ENCODE measurements at regions not wholly inside any gene's neighbourhood (a gene's known extent, or its start where the extent isn't known, plus 50 kb on each side); places are given as distances from the start of the nearest gene placed in this dataset.

- Histone ChIP-seq H2AK5ac (ENCODE audit: insufficient read length, low read length) (no peak overlapping the region), H3K27me3 (ENCODE audit: insufficient read depth, low read length) (no peaks in the 10 kb centered on the region; the same call in 1 of the 2 replicates), H3K27ac (ENCODE audit: insufficient read length, low read depth, low read length) (no peak overlapping the region), H2BK5ac (ENCODE audit: insufficient read length, low read length) (no peak overlapping the region), H2BK12ac (ENCODE audit: insufficient read length, low read depth, low read length) (no peak overlapping the region), H3K23ac (ENCODE audit: insufficient read length, low read depth, low read length) (no peak overlapping the region), H3K4ac (ENCODE audit: low read depth, low read length) (no peak overlapping the region), H4K20me1 (ENCODE audit: control insufficient read depth, insufficient read depth, insufficient read length) (no peaks in the 10 kb centered on the region), H4K5ac (ENCODE audit: insufficient read length, low read depth, low read length) (no peak overlapping the region), H3T11ph (ENCODE audit: low read length) (no peak overlapping the region), H4K91ac (ENCODE audit: insufficient read length, low read depth, low read length) (no peak overlapping the region), H3K56ac (ENCODE audit: insufficient read length, low read depth, low read length) (no peak overlapping the region), H2BK120ac (ENCODE audit: low read depth, low read length, poor library complexity, severe bottlenecking) (no peak overlapping the region), H3K4me2 (ENCODE audit: insufficient read depth, insufficient read length, low read length) (peak overlapping the region; percentile 31), H3K14ac (ENCODE audit: insufficient read depth, low read length) (no peak overlapping the region), H3K4me1 (ENCODE audit: insufficient read depth, low read length) (no peaks in the 10 kb centered on the region; the same call in 1 of the 2 replicates), H3K18ac (ENCODE audit: insufficient read length, low read depth, low read length) (no peak overlapping the region), H3K23me2 (ENCODE audit: insufficient read length, low read depth, low read length, poor library complexity, severe bottlenecking) (peaks cover 2% of the 10 kb centered on the region), H2BK20ac (ENCODE audit: low read depth, low read length, poor library complexity, severe bottlenecking) (no peak overlapping the region), H3K9me3 (ENCODE audit: control insufficient read depth, low read depth, low read length) (no peaks in the 10 kb centered on the region), H2BK15ac (ENCODE audit: low read depth, low read length) (no peak overlapping the region), H4K8ac (replicated peaks; ENCODE audit: insufficient read length, low read depth, low read length) (no peak overlapping the region), H3K79me1 (ENCODE audit: insufficient read depth, low read depth, low read length, poor library complexity, severe bottlenecking) (no peaks in the 10 kb centered on the region), H3K79me2 (ENCODE audit: insufficient read depth, low read length) (no peaks in the 10 kb centered on the region), H2AFZ (ENCODE audit: low read length) (peak overlapping the region; percentile 70), H3K9ac (ENCODE audit: extremely low read depth, insufficient read length, low read length) (no peak overlapping the region)
- no peak for TF ChIP-seq CTCF (conservative IDR thresholded peaks at IDR 0.05)
- Mint-ChIP-seq H3K4me1 (peaks cover 10 to 12% of the 10 kb centered on the region in 2 experiments), H3K27ac (peak overlapping the region; percentile 9 to 63 (median 63); a peak in 5 of 7 replicates), H3K36me3 (ENCODE audit: insufficient read depth in 1 of 3, low read depth in 3 of 3) (peaks cover 0 to 2% (median 0%) of the 10 kb centered on the region in 3 experiments; a peak in 3 of 7 replicates), H3K9me3 (peaks cover 34 to 67% of the 10 kb centered on the region in 2 experiments), H3K27me3 (ENCODE audit: low read depth) (no peaks in the 10 kb centered on the region), H3K4me3 (peak overlapping the region; percentile 1 to 33; a peak in 1 of 5 replicates)
- no CpG with 5 or more reads among the region's 4 CpGs for WGBS (ENCODE audit: extremely low coverage, insufficient read length, low lambda C conversion rate)
- no peak for DNase-seq
These were observed 265.9 kb downstream of the ZNF674 start for GRCh38 chrX:46279214-46279924.
